T-helper 2 cell treated with Interferon-gamma antibody and Interleukin-4, amounts not matched to agents 100 ng/mL and 5 ng/mL, for 36 hours (primary cell): ENCODE measurements at regions not wholly inside any gene's neighbourhood (a gene's known extent, or its start where the extent isn't known, plus 50 kb on each side); places are given as distances from the start of the nearest gene placed in this dataset.

Source experiments
- intact Hi-C: fragments of 100-400 bp; cut with micrococcal nuclease; formaldehyde crosslinking; loops from one replicate; pipeline ENCODE4 v1.15.1; 2023

GRCh38 chr9:90107040-90107725, 502.4 kb downstream of the GADD45G start:
- intact Hi-C loops: loop anchor here (10.0 kb wide), 1 partner anchor 362 kb away; no protein-coding TSS in a partner anchor

DNA sequence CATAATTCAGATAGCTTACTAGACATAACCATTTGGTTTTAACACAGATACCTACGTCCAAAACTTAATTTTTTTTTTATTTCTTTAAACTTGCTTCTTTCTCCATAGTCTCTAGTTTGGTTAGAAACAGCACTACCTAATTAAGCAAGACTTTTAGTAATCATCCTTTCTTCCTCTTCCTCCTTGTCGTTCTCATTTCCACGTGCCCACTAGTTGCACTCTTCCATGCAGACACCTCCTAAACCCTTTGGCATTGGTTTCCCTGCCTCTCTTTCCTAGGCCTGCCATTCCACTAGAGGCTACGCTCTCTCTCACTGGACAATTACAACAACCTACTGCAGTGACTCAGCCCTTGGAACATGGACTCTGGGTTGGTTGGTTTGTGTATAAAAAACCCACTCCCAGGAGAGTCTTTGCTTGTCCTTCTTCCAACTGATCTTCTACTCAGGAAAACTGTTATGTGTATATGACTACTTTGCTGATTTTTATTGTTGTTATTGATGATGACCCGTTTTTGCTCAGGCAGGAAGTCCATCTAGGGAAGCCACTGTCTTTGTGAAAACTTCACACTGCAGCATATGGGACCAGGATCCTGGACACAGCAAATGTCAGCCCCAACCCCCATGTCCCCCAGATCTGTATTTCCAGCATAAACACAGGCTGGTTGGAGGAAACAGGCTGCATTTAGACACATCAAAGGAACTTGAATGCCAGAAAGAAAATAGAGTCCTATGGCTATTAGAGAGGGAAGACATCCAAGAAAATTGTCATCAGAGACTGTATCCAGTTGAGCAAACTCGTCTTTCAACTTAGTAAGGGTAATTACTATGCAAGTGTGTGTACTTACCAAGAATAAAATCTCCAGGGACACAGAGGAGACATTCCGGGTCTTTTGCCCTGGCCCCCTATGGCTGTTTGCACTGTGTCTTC, 503.2 kb downstream of the GADD45G start:
- intact Hi-C loops: loop anchor here (10.0 kb wide), 1 partner anchor 363 kb away; no protein-coding TSS in a partner anchor

GRCh38 chr9:90112788-90113187, 508.0 kb downstream of the GADD45G start:
- intact Hi-C loops: no loop called here

DNA sequence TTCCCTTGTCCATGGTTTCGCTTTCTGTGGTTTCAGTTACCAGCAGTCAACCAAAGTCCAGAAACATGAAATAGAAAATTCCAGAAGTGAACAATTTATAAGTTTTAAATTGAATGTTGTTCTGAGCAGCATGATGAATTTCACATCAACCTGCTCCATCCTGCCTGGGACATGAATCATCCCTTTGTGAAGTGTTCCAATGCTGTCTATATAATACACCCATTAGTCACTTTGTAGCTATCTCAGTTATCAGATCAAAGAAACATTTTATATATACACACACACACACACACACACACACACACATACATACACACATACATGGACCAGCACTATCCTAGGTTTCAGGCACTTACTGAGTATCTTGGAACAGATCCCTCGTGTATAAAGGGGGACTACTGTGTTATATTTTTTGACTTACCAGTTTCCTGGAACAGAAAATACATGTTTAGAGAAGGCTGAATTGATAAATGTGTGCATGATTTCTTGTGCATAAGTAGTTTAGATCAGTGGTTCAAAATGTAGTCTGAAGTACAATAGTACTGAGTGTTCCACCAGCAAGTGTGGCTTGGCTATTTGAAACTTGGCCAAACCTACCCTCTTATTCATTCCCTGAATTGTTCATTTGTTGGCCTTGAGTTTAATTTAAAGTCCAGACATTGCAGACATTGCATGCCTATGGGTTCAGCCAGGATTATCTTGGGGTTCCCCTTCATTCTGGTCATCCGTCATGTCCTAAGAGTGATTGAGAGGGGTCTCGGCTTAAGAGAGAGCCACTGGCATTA, 510.0 kb downstream of the GADD45G start:
- intact Hi-C loops: no loop called here

DNA sequence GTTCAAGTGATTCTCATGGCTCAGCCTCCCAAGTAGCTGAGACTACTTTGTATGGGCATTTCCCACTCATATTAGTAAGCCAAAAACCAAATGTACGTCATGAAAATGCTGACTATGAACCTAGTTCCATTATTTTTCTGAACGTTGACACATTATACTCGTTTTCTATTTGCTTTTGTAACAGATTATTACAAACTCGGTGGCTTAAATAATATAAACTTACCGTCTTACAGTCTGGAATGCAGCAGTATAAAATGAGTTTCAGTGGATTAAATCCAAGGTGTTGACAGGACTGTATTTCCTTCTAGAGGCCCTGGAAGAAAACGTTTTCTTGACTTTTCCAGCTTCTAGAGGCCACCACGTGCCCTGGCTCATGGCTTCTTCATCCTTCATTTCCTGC, 517.0 kb downstream of the GADD45G start:
- intact Hi-C loops: no loop called here

DNA sequence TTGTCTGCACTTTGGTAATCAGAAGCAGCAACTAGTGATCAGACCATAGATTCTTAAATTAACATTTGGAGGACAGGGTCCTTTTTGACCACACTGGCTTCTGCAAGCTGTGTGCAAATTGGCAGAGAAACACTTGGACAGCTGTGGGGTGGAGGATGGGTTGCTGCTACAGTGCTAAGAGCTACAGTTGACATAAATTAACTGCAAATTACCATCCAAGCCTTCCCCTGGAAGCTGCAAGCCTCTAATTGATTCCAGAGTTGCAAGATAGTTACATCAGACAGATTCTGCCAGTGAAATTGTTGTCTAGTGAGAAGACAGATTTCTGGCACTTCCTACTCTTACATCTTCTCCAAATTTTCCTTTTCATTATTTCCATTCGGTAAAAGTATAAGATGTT, 517.7 kb downstream of the DIRAS2 start:
- intact Hi-C loops: no loop called here

- intact Hi-C loops: no loop called here
Observed at GRCh38 chr9:90127923-90128322, 514.7 kb downstream of the DIRAS2 start.

DNA sequence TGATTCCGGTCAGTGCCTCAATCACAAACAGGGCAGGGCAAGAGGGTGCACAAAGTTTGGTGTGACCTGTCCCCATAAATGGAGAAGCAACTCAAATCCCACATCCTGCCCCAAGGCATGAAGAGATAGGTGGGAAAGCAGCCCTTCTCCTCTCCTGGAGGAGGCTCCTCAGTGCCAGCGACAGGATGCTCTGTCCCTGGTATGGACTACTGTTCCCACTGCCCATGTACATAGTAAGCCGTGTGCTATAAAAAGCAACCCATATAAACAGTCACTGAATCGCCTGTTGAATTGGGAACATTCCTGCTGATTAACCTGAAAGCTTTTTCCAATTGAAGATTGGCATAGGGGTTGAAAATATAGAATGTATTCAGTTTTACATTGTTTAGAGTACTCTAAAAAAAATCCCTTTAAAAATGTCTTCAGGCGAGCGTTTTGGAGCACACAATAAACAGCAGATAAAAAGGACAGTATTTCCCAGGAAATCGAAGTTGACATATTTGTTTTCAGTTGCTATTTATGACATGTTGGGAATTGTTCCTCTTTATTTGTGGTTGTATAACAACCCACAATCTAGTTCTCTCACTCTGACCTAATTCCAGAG, 513.9 kb downstream of the DIRAS2 start:
- intact Hi-C loops: no loop called here

DNA sequence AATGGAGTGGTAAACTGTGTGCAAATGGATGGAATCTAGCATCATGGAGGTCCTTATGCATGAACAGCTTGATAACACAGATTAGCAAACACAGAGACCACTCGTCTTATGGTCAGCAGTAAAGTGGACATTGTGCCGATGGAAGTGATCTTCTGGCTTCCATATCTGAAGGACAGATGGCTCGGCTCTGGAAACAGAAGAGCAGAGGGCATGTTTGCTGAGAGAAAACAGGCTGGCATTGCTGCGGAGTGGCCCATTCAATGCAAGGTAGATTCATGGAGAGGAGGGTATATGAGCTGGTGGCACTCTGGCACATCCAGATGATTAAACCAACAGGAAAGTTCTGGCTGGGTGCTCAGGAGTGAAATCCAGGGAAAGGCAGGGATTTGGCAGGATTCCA, 513.2 kb downstream of the DIRAS2 start:
- intact Hi-C loops: no loop called here

- intact Hi-C loops: no loop called here
Observed at GRCh38 chr9:90131568-90131967, 511.1 kb downstream of the DIRAS2 start.

DNA sequence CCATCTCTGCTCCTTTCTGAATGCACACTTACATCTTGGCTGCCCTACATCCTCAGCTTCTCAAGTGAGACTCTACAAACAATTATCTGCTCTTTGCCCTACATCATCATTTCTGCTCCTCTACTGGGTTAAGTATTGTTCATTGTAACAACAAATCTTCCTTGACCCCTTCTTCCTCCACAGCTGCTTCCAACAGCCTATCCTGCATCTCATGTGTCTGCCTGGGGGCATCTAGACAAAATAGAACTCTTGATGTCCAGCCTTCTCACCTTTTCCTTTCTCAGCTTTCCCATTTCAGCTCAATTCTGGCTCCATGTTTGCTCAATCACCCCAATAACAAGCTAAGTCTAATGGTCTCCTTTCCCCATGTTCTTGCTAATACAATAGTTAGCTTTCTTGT, 509.8 kb downstream of the DIRAS2 start:
- intact Hi-C loops: no loop called here

GRCh38 chr9:90137801-90138200, 504.8 kb downstream of the DIRAS2 start:
- intact Hi-C loops: no loop called here

GRCh38 chr9:90140131-90140818, 502.3 kb downstream of the DIRAS2 start:
- intact Hi-C loops: loop anchor here (2.0 kb wide), 1 partner anchor 731 kb away; no protein-coding TSS in a partner anchor

GRCh38 chr9:90141723-90142122, 500.9 kb downstream of the DIRAS2 start:
- intact Hi-C loops: loop anchor here (1.0 to 2.0 kb wide), 2 partner anchors 85 to 729 kb away; no protein-coding TSS in a partner anchor

DNA sequence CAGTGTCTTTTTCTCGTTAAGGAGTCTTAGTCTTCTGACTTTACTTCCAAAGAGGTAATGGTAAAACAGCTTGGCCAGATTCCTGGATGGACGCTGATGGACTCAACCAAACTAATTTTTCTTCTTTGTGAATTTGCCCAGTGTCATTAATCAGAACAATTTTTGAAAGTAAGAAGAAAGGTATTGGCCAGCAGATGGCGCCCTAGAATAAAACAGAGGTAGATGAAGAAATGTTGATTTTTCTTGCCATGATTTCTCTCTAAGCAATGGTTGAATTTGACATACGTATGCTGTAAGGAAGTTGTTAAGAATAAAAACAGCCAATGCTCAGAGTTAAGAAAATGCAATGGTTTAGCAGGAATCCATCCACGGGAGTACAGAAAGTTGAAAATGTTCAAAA, 500.0 kb downstream of the DIRAS2 start:
- intact Hi-C loops: loop anchor here (1.0 kb wide), 1 partner anchor 84 kb away; no protein-coding TSS in a partner anchor

DNA sequence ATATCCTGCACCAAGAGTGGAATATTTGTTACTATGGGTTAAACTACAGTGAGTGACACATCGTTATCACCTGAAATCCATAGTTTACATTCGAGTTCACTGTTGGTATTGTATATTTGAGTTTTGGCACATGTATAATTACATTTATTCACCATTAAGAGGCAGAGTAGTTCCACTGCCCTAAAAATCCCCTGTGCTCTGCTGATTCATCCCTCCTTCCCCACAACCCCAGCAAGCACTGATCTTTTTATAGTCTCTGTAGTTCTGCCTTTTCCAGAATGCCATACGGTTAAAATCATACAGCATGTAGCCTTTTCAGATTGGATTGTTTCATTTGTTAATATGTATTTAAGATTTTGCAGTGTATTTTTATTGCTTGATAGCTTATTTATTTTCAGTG, 495.2 kb downstream of the DIRAS2 start:
- intact Hi-C loops: no loop called here

DNA sequence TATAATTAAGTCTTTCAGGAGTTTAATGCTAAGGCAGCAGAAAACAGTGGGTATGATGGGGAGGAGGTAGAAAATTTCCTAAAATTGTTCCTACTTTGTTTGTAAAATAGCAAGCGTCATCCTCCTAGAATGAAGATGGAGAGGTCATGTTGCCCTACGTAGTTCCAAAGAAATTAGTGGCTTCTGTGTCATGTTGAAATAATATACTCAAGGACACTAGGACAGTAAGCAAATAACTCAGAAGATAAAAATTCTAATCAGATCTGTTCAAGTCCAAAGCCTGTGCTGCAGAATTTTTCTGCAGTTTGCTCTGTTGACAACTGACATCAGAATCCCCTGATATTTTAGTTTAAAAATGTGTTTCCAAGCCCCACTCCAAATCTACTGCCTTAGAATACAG, 486.3 kb downstream of the DIRAS2 start:
- intact Hi-C loops: no loop called here

- intact Hi-C loops: no loop called here
Observed at GRCh38 chr9:90162326-90162725, 480.3 kb downstream of the DIRAS2 start.

- intact Hi-C loops: no loop called here
Observed at GRCh38 chr9:90162819-90163218, 479.8 kb downstream of the DIRAS2 start.

GRCh38 chr9:90165281-90165680, 477.3 kb downstream of the DIRAS2 start:
- intact Hi-C loops: no loop called here
